HG03280 (cell line): ENCODE measurements at regions not wholly inside any gene's neighbourhood (a gene's known extent, or its start where the extent isn't known, plus 50 kb on each side); places are given as distances from the start of the nearest gene placed in this dataset.
"Not testable (repeated sequence)": the region's sequence is repeated elsewhere in the genome, so short reads cannot be mapped to it uniquely, and the experiment has no call there.

Experiments used
- ATAC-seq: cut with Tn5 transposase; IDR thresholded peaks from one replicate; pipeline ENCODE4 v1.9.1; 2021; ENCODE audit warnings: mild to moderate bottlenecking, moderate library complexity; ENCODE audit not compliant: unreplicated experiment

GRCh38 chr2:16247326-16248122 lies 307.2 kb downstream of the MYCN start:
- no peak for ATAC-seq

DNA sequence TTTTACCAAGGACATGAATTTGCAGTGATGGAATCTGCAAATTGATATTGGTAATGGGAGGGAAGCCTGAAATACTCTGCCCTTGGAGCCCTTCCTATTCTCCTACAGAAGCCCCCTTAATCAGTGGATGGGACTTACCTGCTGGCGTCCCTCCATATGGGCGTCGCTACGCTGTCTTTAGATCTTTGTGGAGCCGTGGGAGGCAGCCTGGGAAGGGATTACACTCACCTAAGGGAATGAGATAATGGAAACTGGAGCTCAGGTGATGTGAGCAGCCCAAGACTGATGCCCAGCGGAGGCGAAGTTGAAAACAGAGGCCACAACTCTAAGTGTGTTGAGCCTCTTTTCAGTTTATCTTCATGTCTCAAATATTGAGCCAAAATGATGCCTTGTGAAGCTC lies 306.6 kb downstream of the MYCN start:
- no peak for ATAC-seq

DNA sequence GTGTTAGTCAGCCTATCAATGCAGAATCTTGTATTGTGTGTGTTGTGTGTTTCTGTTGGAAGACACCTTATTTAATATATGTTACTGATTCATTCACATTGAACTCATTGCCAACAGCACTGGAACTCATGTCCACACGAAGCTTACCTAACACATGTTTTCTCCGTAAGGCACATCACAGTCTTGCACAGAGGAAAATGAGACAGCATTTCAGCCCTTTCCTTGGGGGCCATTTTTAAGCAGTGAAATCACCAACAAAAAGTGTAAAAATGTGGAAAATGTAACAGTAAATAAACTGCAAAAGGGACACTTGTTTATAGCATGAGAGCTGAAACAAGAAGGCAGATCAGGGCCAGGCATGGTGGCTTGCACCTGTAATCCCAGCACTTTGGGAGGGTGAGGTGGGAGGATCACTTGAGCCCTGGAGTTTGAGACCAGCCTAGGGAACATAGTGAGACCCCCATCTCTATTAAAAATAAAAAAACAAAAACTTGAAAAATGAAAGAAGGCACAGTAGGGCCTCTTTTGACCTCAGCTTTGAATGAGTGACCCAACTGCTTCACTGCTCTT lies 306.0 kb downstream of the MYCN start:
- ATAC-seq, result no peak

GRCh38 chr2:16245481-16246054 lies 305.2 kb downstream of the MYCN start:
- no peak for ATAC-seq

GRCh38 chr2:16244966-16245320 lies 304.6 kb downstream of the MYCN start:
- no peak for ATAC-seq

- ATAC-seq, result no peak
These were observed 304.0 kb downstream of the MYCN start for GRCh38 chr2:16244153-16244965.

- ATAC-seq, result no peak
These were observed 303.2 kb downstream of the MYCN start for GRCh38 chr2:16243411-16243996.

GRCh38 chr2:16242906-16243305 lies 302.6 kb downstream of the MYCN start:
- no peak for ATAC-seq

- ATAC-seq, result no peak
These were observed 301.1 kb downstream of the MYCN start for GRCh38 chr2:16241166-16242160.

DNA sequence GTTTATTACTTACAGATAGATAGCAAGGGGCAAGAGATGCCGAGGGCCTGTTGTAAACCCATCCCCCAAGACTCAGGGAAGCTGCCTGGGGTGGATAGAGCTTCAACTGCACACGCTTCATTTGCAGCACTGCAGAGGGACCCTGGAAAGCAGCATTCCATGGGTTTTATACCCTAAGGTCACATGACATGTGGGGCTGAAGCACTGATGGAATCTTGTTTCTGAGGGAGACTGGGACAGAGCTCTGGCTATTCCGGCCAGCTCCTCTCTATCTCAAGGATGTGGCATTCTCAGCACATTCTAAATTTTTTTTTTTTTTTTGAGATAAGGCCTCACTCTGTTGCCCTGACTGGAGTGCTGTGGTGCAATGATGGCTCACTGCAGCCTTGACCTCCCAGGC lies 300.1 kb downstream of the MYCN start:
- ATAC-seq, result no peak

DNA sequence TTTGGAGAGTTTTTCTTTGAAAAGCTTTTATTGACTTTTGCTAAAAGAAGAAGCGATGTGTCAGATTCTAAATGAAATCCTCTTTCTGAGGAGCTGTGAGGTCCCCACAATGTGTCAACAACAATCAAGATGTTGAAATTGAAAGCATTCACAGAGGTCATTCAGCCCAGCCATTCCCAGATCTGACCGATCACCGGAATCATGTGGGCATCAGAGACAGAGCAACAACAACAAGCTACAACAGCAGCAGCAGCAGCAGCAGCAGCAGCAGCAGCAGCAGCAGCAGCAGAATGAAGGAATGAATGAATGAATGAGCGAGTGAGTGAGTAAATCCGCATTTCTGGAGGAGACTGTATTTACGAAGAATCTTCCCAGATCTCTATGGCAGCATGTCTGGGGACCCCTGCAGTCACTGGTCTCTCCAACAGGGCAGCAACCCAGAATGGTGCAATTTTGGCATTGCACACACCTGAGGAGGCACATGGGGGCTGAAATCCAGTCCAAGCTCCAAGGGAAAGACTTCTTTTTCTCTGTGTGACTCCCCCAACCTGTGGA lies 299.0 kb downstream of the MYCN start:
- no peak for ATAC-seq

DNA sequence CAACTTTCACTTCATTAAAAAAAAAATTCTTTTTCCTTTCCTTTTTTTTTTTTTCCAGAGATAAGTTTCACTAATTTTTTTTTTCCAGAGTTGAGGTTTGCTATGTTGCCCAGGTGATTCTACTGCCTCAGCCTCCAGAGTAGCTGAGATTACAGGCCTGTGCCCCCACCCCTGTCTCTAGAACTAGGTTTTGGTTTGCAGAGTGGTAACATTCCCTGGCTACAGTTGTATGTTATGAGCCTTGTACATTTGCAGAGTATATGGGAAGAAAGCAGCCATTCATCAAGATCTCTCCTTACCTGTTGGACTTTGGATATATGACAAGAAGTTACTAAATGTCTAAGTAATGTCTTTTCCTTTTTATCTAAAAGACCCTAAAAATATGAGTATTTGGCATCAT lies 298.4 kb downstream of the MYCN start:
- no peak for ATAC-seq

- ATAC-seq, result no peak
These were observed 297.8 kb downstream of the MYCN start for GRCh38 chr2:16238001-16238761.

DNA sequence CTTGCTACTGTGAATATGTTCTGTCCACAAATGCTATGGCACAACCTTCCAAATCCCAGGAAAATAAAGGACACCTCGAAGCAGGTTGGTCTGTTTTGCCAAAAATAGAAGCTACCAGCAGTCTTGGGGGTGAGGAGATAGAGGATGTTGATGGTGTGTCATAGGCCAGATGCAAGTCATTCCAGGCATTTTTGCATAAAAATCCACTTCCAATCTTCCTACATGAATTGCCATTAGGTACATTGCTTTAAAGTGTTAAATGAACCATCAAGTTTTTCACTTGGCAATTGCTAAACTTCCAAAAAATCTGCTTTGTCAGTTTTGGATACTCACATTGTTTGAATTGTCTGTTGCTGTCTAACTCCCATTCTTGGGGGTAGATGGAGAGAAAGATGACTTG lies 295.4 kb downstream of the MYCN start:
- no peak for ATAC-seq

- ATAC-seq, result not testable (repeated sequence)
These were observed 294.9 kb downstream of the MYCN start for GRCh38 chr2:16235291-16235690.

GRCh38 chr2:16228951-16229350 lies 288.6 kb downstream of the MYCN start:
- no peak for ATAC-seq

DNA sequence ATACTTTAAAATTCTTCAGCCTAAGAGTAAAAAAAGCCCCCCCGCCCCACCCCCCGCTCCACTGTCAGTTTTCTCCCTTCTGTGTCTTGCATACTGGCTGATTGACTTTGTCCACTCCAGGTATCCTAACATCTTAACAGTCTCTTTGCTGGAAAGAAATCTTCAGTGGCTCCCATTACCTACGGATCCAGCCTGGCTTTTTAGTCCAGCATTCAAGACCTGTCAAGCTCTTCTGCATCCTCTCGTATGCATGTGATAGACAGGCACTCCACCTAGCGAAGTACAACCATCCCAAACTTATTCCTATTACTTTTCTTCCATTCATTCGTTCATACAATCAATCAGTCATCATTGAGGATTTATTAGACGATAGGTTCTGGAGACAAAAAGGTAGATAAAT lies 288.1 kb downstream of the MYCN start:
- ATAC-seq, result no peak

DNA sequence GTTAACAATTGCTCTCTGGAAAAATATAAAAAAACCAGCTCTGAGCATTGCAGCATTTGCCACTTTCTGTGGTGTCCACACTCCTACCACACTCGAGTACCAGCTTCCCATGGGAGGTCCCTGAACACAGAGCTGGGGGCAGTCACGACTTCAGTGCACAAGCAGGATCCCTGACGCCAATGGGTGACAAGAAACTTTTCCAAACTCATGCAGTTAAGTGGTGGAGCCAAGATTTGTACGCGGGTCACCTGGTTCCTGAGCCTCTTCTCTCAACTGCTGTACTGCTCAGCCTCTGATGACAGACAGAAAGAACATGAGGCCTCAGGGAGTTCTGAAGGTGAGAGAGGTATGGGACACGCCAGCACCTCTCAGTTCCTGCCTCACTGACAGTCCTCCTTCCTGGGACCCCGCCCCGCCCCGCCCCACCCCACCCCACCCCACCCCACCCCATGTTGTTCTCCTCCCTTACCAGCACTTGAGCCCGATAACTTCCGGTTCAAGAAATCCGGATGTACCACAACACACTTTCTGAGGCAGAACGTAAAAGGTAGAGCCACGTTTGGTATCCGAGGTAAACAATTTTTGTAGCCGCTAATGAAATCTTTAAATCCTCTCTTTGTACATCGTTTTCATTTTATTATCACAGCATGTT lies 287.6 kb downstream of the MYCN start:
- ATAC-seq, result no peak
